GM12878 (cell line): ENCODE measurements at regions not wholly inside any gene's neighbourhood (a gene's known extent, or its start where the extent isn't known, plus 50 kb on each side); places are given as distances from the start of the nearest gene placed in this dataset.

Experiments used
- ATAC-seq: fragments of 200-7000 bp; cut with Tn5 transposase; 3 replicates; pipeline ENCODE4 v1.9.1; 2020; ENCODE audit warnings: mild to moderate bottlenecking, moderate library complexity
- BruUV-seq: library from RNA; stranded (reverse); fragments of 400-500 nt; replicated peaks from 2 replicates; lab custom pipeline; 2021; lab: Mats Ljungman, UMichigan
- CTCF ChIA-PET: fragments of 300-600 bp; sonication (Branson Sonifier 250); formaldehyde crosslinking; extraction: SDS; loops from one replicate; lab custom pipeline; 2021; ENCODE audit warnings: inconsistent platforms; lab: Yijun Ruan, JAX
- POLR2A ChIA-PET: fragments of 350-600 bp; formaldehyde crosslinking; extraction: SDS; loops from one replicate; lab custom pipeline; 2021; ENCODE audit warnings: inconsistent platforms; lab: Charles Lee
- RAD21 ChIA-PET: fragments of 300-600 bp; sonication (Branson Sonifier 250); formaldehyde crosslinking; loops from one replicate; lab custom pipeline; 2023; ENCODE audit warnings: antibody characterized with exemption; ENCODE audit not compliant: unreplicated experiment; lab: Charles Lee
- SMC1A ChIA-PET: fragments of 300-600 bp; sonication (Branson Sonifier 250); formaldehyde crosslinking; loops from one replicate; lab custom pipeline; 2023; ENCODE audit not compliant: unreplicated experiment, uncharacterized antibody; lab: Charles Lee
- DNase-seq: peaks from one replicate; pipeline ENCODE4 v3.0.0-alpha.2; 2011; ENCODE audit warnings: low read depth, low spot score
- FAIRE-seq: peaks from 3 replicates; lab custom pipeline; 2011; peaks lifted over from hg19 to GRCh38; lab: Jason Lieb, UNC
- H2AFZ ChIP-seq: 2 replicates; pipeline ENCODE4 v1.6.0; 2011; ENCODE audit warnings: low read depth, low read length, control low read depth; ENCODE audit not compliant: control insufficient read depth
- H3K27ac ChIP-seq: 2 replicates; pipeline ENCODE4 v1.5.1; 2011; ENCODE audit warnings: control low read depth; ENCODE audit not compliant: control insufficient read depth, insufficient read depth
- H3K27me3 ChIP-seq, 2 experiments: replicated peaks in 1 of 2; 2 replicates each; pipeline versions ENCODE4 v1.6.0 to v1.6.1; 2011; ENCODE audit warnings: low read length in 1 of 2; ENCODE audit not compliant: control insufficient read depth in 2 of 2, insufficient read depth in 2 of 2
- H3K36me3 ChIP-seq, 2 experiments: 2 replicates each; pipeline ENCODE4 v1.5.1; 2011; ENCODE audit warnings: low read length in 1 of 2; ENCODE audit not compliant: control insufficient read depth in 2 of 2, insufficient read depth in 2 of 2
- H3K4me1 ChIP-seq: 2 replicates; pipeline ENCODE4 v1.6.1; 2011; ENCODE audit warnings: mild to moderate bottlenecking, low read length, moderate library complexity, mixed read lengths; ENCODE audit not compliant: control insufficient read depth, insufficient read depth
- H3K4me2 ChIP-seq: 2 replicates; pipeline ENCODE4 v1.6.0; 2011; ENCODE audit warnings: control low read depth; ENCODE audit not compliant: control insufficient read depth, insufficient read depth
- H3K4me3 ChIP-seq: fragments of 200-600 bp; sonication (generic); 2 replicates; pipeline ENCODE4 v1.5.1; 2016
- H3K79me2 ChIP-seq: 2 replicates; pipeline ENCODE4 v1.6.0; 2011; ENCODE audit warnings: low read length; ENCODE audit not compliant: control insufficient read depth, insufficient read depth
- H3K9ac ChIP-seq: 2 replicates; pipeline ENCODE4 v1.8.0; 2011; ENCODE audit warnings: low read length, control low read depth, mixed read lengths; ENCODE audit not compliant: control insufficient read depth, insufficient read depth
- H3K9me3 ChIP-seq: replicated peaks from 3 replicates; pipeline ENCODE4 v1.5.1; 2011; ENCODE audit warnings: mild to moderate bottlenecking, low read length; ENCODE audit not compliant: control insufficient read depth, insufficient read depth
- H4K20me1 ChIP-seq: 2 replicates; pipeline ENCODE4 v1.6.0; 2011; ENCODE audit not compliant: control insufficient read depth, insufficient read depth
- CHD4 ChIP-seq: fragments of 200-600 bp; sonication (generic); IDR thresholded peaks from 2 replicates; pipeline ENCODE4 v1.6.1; 2016; ENCODE audit warnings: mild to moderate bottlenecking
- EED ChIP-seq: sonication (generic); IDR thresholded peaks from 2 replicates; pipeline ENCODE4 v1.6.1; 2016; ENCODE audit warnings: antibody characterized with exemption, low read depth
- HCFC1 ChIP-seq: fragments of 150-350 bp; IDR thresholded peaks from 2 replicates; pipeline ENCODE4 v1.6.1; 2014; ENCODE audit warnings: low read length
- HDGF ChIP-seq: fragments of 450-650 bp; IDR thresholded peaks from 2 replicates; pipeline ENCODE4 v1.6.1; 2016; ENCODE audit warnings: antibody characterized with exemption
- LARP7 ChIP-seq: fragments of 450-650 bp; IDR thresholded peaks from 2 replicates; pipeline ENCODE4 v1.6.1; 2017; ENCODE audit warnings: mild to moderate bottlenecking
- NFYB ChIP-seq: IDR thresholded peaks from 2 replicates; pipeline ENCODE4 v1.6.1; 2011; ENCODE audit warnings: low read depth, mild to moderate bottlenecking, low read length, improper control_type of control experiment, moderate library complexity; ENCODE audit not compliant: insufficient read depth
- SIN3A ChIP-seq: IDR thresholded peaks from 2 replicates; pipeline ENCODE4 v1.6.1; 2012; ENCODE audit warnings: low read depth, low read length, improper control_type of control experiment
- SUPT20H ChIP-seq: IDR thresholded peaks from 2 replicates; pipeline ENCODE4 v1.6.1; 2011; ENCODE audit warnings: low read depth, mild to moderate bottlenecking, low read length, moderate library complexity, borderline replicate concordance; ENCODE audit not compliant: control insufficient read depth
- TCF12 ChIP-seq: IDR thresholded peaks from 2 replicates; pipeline ENCODE4 v1.6.1; 2011; ENCODE audit warnings: low read depth, mild to moderate bottlenecking, low read length
- YY1 ChIP-seq: IDR thresholded peaks from 2 replicates; pipeline ENCODE4 v1.6.1; 2011; ENCODE audit warnings: low read depth, mild to moderate bottlenecking, low read length
- ZNF207 ChIP-seq: fragments of 450-650 bp; IDR thresholded peaks from 2 replicates; pipeline ENCODE4 v1.6.1; 2014; ENCODE audit warnings: antibody characterized with exemption, mild to moderate bottlenecking, borderline replicate concordance
- ZNF274 ChIP-seq: IDR thresholded peaks from one replicate; pipeline ENCODE4 v1.8.0; 2011; ENCODE audit not compliant: insufficient read length, insufficient read depth
- ZSCAN29 ChIP-seq: fragments of 450-650 bp; IDR thresholded peaks from 2 replicates; pipeline ENCODE4 v1.6.1; 2017; ENCODE audit warnings: mild to moderate bottlenecking, moderate library complexity
- WGBS: methylation state at CpG from one replicate; pipeline ENCODE4 v1.1.6; 2016; ENCODE audit warnings: low lambda C conversion rate; ENCODE audit not compliant: insufficient replicate concordance, insufficient coverage; ENCODE audit errors: missing lambda C conversion rate; 5-methylcytosine and 5-hydroxymethylcytosine counted together
- in situ Hi-C: fragments of 300-500 bp; cut with MboI; formaldehyde crosslinking; loops from 9 replicates; pipeline ENCODE4 v1.14.3; 2018; ENCODE audit warnings: mixed read lengths
- intact Hi-C: fragments of 100-400 bp; cut with micrococcal nuclease; formaldehyde crosslinking; loops from one replicate; pipeline ENCODE4 v1.14.2; 2022; ENCODE audit not compliant: unreplicated experiment
- TF ChIP-seq, protein P1 (sequence below): fragments of 450-650 bp; formaldehyde crosslinking; IDR thresholded peaks from 2 replicates; pipeline ENCODE4 v1.4.0; 2022; ENCODE audit warnings: mild to moderate bottlenecking, moderate library complexity
- TF ChIP-seq, protein P2 (sequence below): IDR thresholded peaks from 2 replicates; pipeline ENCODE4 v1.6.1; 2011; ENCODE audit warnings: mild to moderate bottlenecking, low read depth, low read length, moderate library complexity; ENCODE audit not compliant: insufficient replicate concordance

DNA sequence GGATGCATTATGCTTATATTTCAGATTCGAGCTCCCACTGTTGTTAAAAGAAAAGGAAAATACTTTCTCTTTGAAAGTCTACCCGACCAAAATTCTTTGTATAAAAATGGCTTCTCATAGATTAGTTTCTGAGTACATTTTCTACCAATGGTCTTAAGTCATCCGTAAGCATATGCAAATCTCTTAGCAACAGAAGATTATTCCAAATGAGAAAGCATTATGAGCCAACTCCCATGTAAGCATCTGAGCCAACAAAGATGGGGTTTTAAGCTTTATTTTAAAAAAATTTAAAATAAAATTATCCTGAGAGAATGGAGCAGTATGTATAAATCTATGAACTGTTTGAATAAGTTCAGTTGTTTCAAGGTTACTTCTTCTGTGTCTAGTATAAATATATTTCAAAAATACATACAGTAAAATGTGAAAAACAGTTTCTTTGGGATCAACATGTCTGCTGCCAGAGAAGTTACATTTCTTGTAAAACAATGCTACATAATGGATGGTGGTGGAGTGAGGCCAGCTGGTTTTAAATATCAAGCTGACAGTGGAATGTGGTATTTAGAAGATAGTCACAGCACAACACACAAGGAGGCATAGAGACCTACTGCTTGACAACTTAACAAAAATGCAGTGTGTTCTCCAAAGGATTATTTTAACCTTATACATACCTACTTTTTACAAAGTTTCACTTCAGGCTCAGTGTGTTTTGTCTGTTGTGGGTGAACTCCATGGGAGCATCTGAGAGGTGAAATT lies 199.5 kb upstream of the DIPK2B start:
- Histone ChIP-seq H2AFZ (no peak overlapping the region), H3K79me2 (no peaks in the 10 kb centered on the region), H3K9me3 (no peaks in the 10 kb centered on the region; the same call in 2 of the 3 replicates), H3K4me1 (no peaks in the 10 kb centered on the region), H3K4me2 (no peak overlapping the region), H4K20me1 (no peaks in the 10 kb centered on the region), H3K4me3 (no peak overlapping the region), H3K9ac (no peak overlapping the region), H3K36me3 (no peaks in the 10 kb centered on the region), H3K27ac (no peak overlapping the region), H3K27me3 (no peaks in the 10 kb centered on the region)
- ATAC-seq (no peak), DNase-seq (no peak), FAIRE-seq (no peak)
- POLR2A ChIA-PET: no interaction called here
- no peak for TF ChIP-seq LARP7
- no peak for TF ChIP-seq ZNF207
- in situ Hi-C loops: no loop called here
- RAD21 ChIA-PET: no interaction called here
- SMC1A ChIA-PET: no interaction called here
- WGBS: 15% methylated on average over 3 of the region's 3 CpGs
- intact Hi-C loops: no loop called here
- CTCF ChIA-PET: interaction anchor here (0.6 kb wide), 1 partner anchor 551 kb away, joined by 3 read pairs; no protein-coding TSS in a partner anchor
- BruUV-seq: no TSS peak

DNA sequence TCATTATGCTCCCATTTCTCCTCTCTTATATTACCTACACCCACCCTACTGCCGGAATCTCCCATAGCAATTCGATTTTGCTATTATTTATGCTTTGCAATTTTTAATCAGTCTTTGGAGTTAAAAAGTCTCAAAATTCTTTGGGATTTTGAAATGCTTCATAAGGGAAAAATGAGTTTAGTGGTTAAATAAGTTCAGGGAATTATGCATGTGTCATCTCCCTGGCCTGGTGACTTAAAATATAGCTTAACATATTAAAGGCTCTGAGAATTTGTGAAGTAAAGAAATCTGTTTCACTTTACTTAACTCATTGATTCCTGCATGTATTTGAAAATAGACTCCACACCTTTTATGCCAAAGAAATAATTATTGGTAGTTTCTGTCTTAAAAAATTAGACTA lies 185.1 kb upstream of the DIPK2B start:
- Histone ChIP-seq H3K27me3 (no peaks in the 10 kb centered on the region), H2AFZ (no peak overlapping the region), H3K9me3 (no peaks in the 10 kb centered on the region; the same call in 2 of the 3 replicates), H3K27ac (no peak overlapping the region), H3K36me3 (no peaks in the 10 kb centered on the region), H3K4me2 (no peak overlapping the region), H4K20me1 (no peaks in the 10 kb centered on the region), H3K9ac (no peak overlapping the region), H3K79me2 (no peaks in the 10 kb centered on the region), H3K4me3 (no peak overlapping the region), H3K4me1 (no peaks in the 10 kb centered on the region)
- POLR2A ChIA-PET: no interaction called here
- no TSS peak for BruUV-seq
- SMC1A ChIA-PET: no interaction called here
- no peak for ATAC-seq
- WGBS: 48% methylated on average over 2 of the region's 2 CpGs
- intact Hi-C loops (no loop called here), in situ Hi-C loops (no loop called here)
- RAD21 ChIA-PET: no interaction called here
- no peak for FAIRE-seq
- CTCF ChIA-PET: no interaction called here
- DNase-seq: no peak
- TF ChIP-seq HDGF: no peak
- TF ChIP-seq SUPT20H: no peak
- TF ChIP-seq CHD4: no peak
- no peak for TF ChIP-seq ZNF274
- TF ChIP-seq SIN3A: no peak
- no peak for TF ChIP-seq YY1
- TF ChIP-seq EED: no peak
- TF ChIP-seq NFYB: no peak
- TF ChIP-seq, protein P1, sequence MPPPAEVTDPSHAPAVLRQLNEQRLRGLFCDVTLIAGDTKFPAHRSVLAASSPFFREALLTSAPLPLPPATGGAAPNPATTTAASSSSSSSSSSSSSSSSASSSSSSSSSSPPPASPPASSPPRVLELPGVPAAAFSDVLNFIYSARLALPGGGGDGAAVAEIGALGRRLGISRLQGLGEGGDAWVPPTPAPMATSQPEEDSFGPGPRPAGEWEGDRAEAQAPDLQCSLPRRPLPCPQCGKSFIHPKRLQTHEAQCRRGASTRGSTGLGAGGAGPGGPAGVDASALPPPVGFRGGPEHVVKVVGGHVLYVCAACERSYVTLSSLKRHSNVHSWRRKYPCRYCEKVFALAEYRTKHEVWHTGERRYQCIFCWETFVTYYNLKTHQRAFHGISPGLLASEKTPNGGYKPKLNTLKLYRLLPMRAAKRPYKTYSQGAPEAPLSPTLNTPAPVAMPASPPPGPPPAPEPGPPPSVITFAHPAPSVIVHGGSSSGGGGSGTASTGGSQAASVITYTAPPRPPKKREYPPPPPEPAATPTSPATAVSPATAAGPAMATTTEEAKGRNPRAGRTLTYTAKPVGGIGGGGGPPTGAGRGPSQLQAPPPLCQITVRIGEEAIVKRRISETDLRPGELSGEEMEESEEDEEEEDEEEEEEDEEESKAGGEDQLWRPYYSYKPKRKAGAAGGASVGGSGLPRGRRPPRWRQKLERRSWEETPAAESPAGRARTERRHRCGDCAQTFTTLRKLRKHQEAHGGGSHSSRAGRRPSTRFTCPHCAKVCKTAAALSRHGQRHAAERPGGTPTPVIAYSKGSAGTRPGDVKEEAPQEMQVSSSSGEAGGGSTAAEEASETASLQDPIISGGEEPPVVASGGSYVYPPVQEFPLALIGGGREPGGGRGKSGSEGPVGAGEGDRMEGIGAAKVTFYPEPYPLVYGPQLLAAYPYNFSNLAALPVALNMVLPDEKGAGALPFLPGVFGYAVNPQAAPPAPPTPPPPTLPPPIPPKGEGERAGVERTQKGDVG (CRISPR knock-in tag): no peak
- TF ChIP-seq HCFC1: no peak
- no peak for TF ChIP-seq ZSCAN29
- TF ChIP-seq, protein P2, sequence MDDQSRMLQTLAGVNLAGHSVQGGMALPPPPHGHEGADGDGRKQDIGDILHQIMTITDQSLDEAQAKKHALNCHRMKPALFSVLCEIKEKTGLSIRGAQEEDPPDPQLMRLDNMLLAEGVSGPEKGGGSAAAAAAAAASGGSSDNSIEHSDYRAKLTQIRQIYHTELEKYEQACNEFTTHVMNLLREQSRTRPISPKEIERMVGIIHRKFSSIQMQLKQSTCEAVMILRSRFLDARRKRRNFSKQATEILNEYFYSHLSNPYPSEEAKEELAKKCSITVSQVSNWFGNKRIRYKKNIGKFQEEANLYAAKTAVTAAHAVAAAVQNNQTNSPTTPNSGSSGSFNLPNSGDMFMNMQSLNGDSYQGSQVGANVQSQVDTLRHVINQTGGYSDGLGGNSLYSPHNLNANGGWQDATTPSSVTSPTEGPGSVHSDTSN: no peak
- TF ChIP-seq TCF12: no peak
